PC-9 (cell line): ENCODE measurements at regions not wholly inside any gene's neighbourhood (a gene's known extent, or its start where the extent isn't known, plus 50 kb on each side); places are given as distances from the start of the nearest gene placed in this dataset.

Experiments
- BruUV-seq: library from RNA; stranded (reverse); fragments of 400-500 nt; replicated peaks from 2 replicates; lab custom pipeline; 2021; lab: Mats Ljungman, UMichigan
- CTCF ChIA-PET: fragments of 300-600 bp; sonication (Branson Sonifier 250); formaldehyde crosslinking; loops from one replicate; lab custom pipeline; 2022; ENCODE audit warnings: antibody characterized with exemption; lab: Charles Lee
- POLR2A ChIA-PET: fragments of 300-600 bp; sonication (Branson Sonifier 250); formaldehyde crosslinking; loops from one replicate; lab custom pipeline; 2022; ENCODE audit warnings: antibody characterized with exemption; ENCODE audit not compliant: unreplicated experiment; lab: Charles Lee
- DNase-seq, 2 experiments: peaks; one replicate each; pipeline versions ENCODE4 v3.0.0 to v3.0.0-alpha.2; 2015 to 2022; ENCODE audit warnings: mixed read lengths in 1 of 2
- H2AFZ ChIP-seq: fragments of 200-600 bp; sonication (generic); 2 replicates; pipeline ENCODE4 v1.8.1; 2017; ENCODE audit warnings: antibody characterized with exemption
- H3F3A ChIP-seq: fragments of 200-600 bp; sonication (generic); 2 replicates; pipeline ENCODE4 v1.8.1; 2017; ENCODE audit warnings: antibody characterized with exemption, mild to moderate bottlenecking, low read depth; ENCODE audit not compliant: insufficient read depth
- H3K27ac ChIP-seq: fragments of 200-600 bp; sonication (generic); 2 replicates; pipeline ENCODE4 v1.6.1; 2016; ENCODE audit warnings: mixed run types
- H3K27me3 ChIP-seq: fragments of 200-600 bp; sonication (generic); 2 replicates; pipeline ENCODE4 v1.6.1; 2016; ENCODE audit warnings: low read depth, mixed run types; ENCODE audit not compliant: insufficient read depth
- H3K36me3 ChIP-seq: fragments of 200-600 bp; sonication (generic); 2 replicates; pipeline ENCODE4 v1.6.1; 2016; ENCODE audit warnings: low read depth, mixed run types
- H3K4me1 ChIP-seq: fragments of 200-600 bp; sonication (generic); replicated peaks from 2 replicates; pipeline ENCODE4 v1.6.1; 2016; ENCODE audit warnings: mixed run types; ENCODE audit not compliant: insufficient read depth
- H3K4me2 ChIP-seq: fragments of 200-600 bp; sonication (generic); 2 replicates; pipeline ENCODE4 v1.6.1; 2017; ENCODE audit warnings: mixed run types
- H3K4me3 ChIP-seq: fragments of 200-600 bp; sonication (generic); 2 replicates; pipeline ENCODE4 v1.6.1; 2016; ENCODE audit warnings: mixed run types
- H3K79me2 ChIP-seq: fragments of 200-600 bp; sonication (generic); 2 replicates; pipeline ENCODE4 v1.6.1; 2017; ENCODE audit warnings: low read depth, mixed run types
- H3K9me2 ChIP-seq: fragments of 200-600 bp; sonication (generic); 2 replicates; pipeline ENCODE4 v1.8.1; 2017; ENCODE audit warnings: mild to moderate bottlenecking; ENCODE audit not compliant: insufficient read depth
- H3K9me3 ChIP-seq: fragments of 200-600 bp; sonication (generic); 2 replicates; pipeline ENCODE4 v1.8.1; 2016; ENCODE audit warnings: low read depth; ENCODE audit not compliant: insufficient read depth
- H4K20me1 ChIP-seq: fragments of 200-600 bp; sonication (generic); 2 replicates; pipeline ENCODE4 v1.8.1; 2017; ENCODE audit not compliant: insufficient read depth
- EZH2 ChIP-seq: fragments of 200-600 bp; sonication (generic); IDR thresholded peaks from 2 replicates; pipeline ENCODE4 v1.8.0; 2017; ENCODE audit warnings: antibody characterized with exemption, low read depth
- intact Hi-C: fragments of 100-400 bp; cut with micrococcal nuclease; formaldehyde crosslinking; loops from one replicate; pipeline ENCODE4 v1.10.0; 2022; ENCODE audit not compliant: unreplicated experiment
- TF ChIP-seq, protein P1 (sequence below): fragments of 200-600 bp; sonication (generic); conservative IDR thresholded peaks from 2 replicates; pipeline ENCODE4 v1.6.1; 2017; ENCODE audit warnings: mixed run types, antibody characterized with exemption, mild to moderate bottlenecking, moderate library complexity

DNA sequence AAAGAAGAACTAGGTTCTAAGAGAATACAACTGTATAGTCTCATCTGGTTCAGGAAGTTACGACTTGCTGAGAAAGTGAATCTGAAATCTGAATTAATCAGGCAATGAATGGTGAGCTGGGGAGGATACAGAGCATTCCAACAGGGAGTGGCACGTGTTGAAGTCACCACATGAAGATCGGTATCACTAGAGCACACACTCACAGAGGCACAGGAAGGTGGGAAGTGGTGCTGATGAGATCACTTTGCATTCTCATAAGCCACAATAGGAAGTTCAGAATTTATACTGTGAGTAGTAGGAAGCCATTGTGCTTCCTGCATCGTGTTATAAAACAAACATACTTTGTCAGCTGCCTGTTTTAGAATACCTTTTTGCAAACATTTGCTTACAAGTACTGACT lies 615.0 kb upstream of the DDX18 start:
- ChIA-PET CTCF (no interaction called here), POLR2A (no interaction called here)
- BruUV-seq, result no TSS peak
- no peak overlapping the region for H2AFZ ChIP-seq
- intact Hi-C loops, result no loop called here
- no peaks in the 10 kb centered on the region for H3K36me3 ChIP-seq
- H3K4me2 ChIP-seq, result no peak overlapping the region
- no peaks in the 10 kb centered on the region for H3F3A ChIP-seq
- no peaks in the 10 kb centered on the region for H4K20me1 ChIP-seq
- no peaks in the 10 kb centered on the region for H3K4me1 ChIP-seq
- H3K27me3 ChIP-seq, result 0 out of 2 replicates have a peak, but pooled peaks cover 10% of the 10 kb centered on the region
- H3K9me2 ChIP-seq, result no peaks in the 10 kb centered on the region
- no peaks in the 10 kb centered on the region for H3K79me2 ChIP-seq
- DNase-seq, result no peak
- no peaks in the 10 kb centered on the region for H3K9me3 ChIP-seq
- H3K27ac ChIP-seq, result no peak overlapping the region
- H3K4me3 ChIP-seq, result no peak overlapping the region
- no peak for TF ChIP-seq EZH2
- TF ChIP-seq, protein P1, sequence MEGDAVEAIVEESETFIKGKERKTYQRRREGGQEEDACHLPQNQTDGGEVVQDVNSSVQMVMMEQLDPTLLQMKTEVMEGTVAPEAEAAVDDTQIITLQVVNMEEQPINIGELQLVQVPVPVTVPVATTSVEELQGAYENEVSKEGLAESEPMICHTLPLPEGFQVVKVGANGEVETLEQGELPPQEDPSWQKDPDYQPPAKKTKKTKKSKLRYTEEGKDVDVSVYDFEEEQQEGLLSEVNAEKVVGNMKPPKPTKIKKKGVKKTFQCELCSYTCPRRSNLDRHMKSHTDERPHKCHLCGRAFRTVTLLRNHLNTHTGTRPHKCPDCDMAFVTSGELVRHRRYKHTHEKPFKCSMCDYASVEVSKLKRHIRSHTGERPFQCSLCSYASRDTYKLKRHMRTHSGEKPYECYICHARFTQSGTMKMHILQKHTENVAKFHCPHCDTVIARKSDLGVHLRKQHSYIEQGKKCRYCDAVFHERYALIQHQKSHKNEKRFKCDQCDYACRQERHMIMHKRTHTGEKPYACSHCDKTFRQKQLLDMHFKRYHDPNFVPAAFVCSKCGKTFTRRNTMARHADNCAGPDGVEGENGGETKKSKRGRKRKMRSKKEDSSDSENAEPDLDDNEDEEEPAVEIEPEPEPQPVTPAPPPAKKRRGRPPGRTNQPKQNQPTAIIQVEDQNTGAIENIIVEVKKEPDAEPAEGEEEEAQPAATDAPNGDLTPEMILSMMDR, result no peak

DNA sequence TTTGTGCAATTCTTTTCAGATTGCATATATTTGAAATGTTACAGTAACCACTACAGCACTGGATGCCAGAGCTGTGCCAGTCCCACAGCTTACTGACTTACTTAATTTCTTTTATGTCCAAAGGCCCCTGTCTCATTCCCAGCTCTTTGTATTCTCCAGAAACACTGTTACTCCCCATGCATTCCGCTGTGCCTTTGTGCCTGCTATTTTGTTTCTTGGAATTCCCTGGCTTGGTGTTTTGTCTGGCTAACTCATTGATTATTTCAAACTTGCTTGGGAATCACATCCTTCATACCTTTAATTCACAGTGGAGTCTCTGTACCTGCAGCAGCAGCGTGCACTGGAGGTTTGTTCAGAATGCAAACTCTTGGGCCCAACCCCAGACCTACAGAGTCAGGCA lies 601.9 kb upstream of the DDX18 start:
- no peaks in the 10 kb centered on the region for H3K9me2 ChIP-seq
- no peak overlapping the region for H3K4me3 ChIP-seq
- intact Hi-C loops, result no loop called here
- ChIA-PET POLR2A (no interaction called here), CTCF (no interaction called here)
- no peaks in the 10 kb centered on the region for H3K79me2 ChIP-seq
- H3K36me3 ChIP-seq, result no peaks in the 10 kb centered on the region
- H3K27ac ChIP-seq, result no peak overlapping the region
- no TSS peak for BruUV-seq
- H4K20me1 ChIP-seq, result no peaks in the 10 kb centered on the region
- H3K27me3 ChIP-seq, result no peaks in the 10 kb centered on the region
- no peak for DNase-seq
- H3K9me3 ChIP-seq, result no peaks in the 10 kb centered on the region
- H2AFZ ChIP-seq, result no peak overlapping the region
- no peak for TF ChIP-seq EZH2
- TF ChIP-seq, protein P1, result no peak
- H3K4me2 ChIP-seq, result no peak overlapping the region
- H3F3A ChIP-seq, result no peaks in the 10 kb centered on the region
- no peaks in the 10 kb centered on the region for H3K4me1 ChIP-seq

DNA sequence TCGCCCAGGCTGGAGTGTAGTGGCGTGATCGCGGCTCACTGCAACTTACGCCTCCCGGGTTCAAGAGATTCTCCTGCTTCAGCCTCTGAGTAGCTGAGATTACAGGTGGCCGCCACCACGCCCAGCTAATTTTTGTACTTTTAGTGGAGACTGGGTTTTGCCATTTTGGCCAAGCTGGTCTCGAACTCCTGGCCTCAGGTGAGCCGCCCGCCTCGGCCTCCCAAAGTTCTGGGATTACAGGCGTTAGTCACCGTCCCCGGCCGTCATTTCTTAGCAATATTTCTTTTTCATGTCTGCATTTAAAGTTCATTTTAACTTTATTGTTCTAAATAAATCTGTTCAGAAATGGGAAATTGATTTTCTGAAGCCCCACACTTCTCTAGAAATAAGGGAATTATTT lies 597.3 kb upstream of the DDX18 start:
- Histone ChIP-seq H4K20me1 (no peaks in the 10 kb centered on the region), H3K4me1 (no peaks in the 10 kb centered on the region), H3K9me3 (no peaks in the 10 kb centered on the region), H3K27me3 (peaks cover 10% of the 10 kb centered on the region), H3K27ac (no peak overlapping the region), H3K4me2 (no peak overlapping the region), H3K79me2 (no peaks in the 10 kb centered on the region), H3K36me3 (no peaks in the 10 kb centered on the region), H3F3A (no peaks in the 10 kb centered on the region), H2AFZ (no peak overlapping the region), H3K4me3 (no peak overlapping the region), H3K9me2 (no peaks in the 10 kb centered on the region)
- no TSS peak for BruUV-seq
- DNase-seq, result no peak
- TF ChIP-seq, protein P1, result no peak
- POLR2A ChIA-PET, result no interaction called here
- intact Hi-C loops, result no loop called here
- CTCF ChIA-PET, result no interaction called here
